Endothelial cell of umbilical vein (primary cell): ENCODE measurements at regions not wholly inside any gene's neighbourhood (a gene's known extent, or its start where the extent isn't known, plus 50 kb on each side); places are given as distances from the start of the nearest gene placed in this dataset.

Experiments
- BruUV-seq: library from RNA; stranded (reverse); fragments of 400-500 nt; replicated peaks from 2 replicates; lab custom pipeline; 2021; lab: Mats Ljungman, UMichigan
- CTCF ChIA-PET: fragments of 300-600, 350-600 bp; sonication (Branson Sonifier 250); formaldehyde crosslinking; loops from one replicate; lab custom pipeline; 2021; ENCODE audit warnings: antibody characterized with exemption, inconsistent platforms; lab: Charles Lee
- POLR2A ChIA-PET: fragments of 300-600, 350-600 bp; sonication (Branson Sonifier 250); formaldehyde crosslinking; loops from one replicate; lab custom pipeline; 2021; ENCODE audit warnings: antibody characterized with exemption, inconsistent platforms; lab: Charles Lee
- DNase-seq: peaks from one replicate; pipeline ENCODE4 v3.0.0-alpha.2; 2011; ENCODE audit warnings: low read depth, low spot score
- FAIRE-seq: peaks from 2 replicates; lab custom pipeline; 2011; peaks lifted over from hg19 to GRCh38; lab: Jason Lieb, UNC
- H2AFZ ChIP-seq: 2 replicates; pipeline ENCODE4 v1.6.0; 2012; ENCODE audit warnings: low read depth, low read length, control low read depth, inconsistent platforms
- H3K27ac ChIP-seq: 2 replicates; pipeline ENCODE4 v1.5.1; 2011; ENCODE audit warnings: low read depth, mild to moderate bottlenecking, control low read depth, low read length, moderate library complexity; ENCODE audit not compliant: insufficient read depth
- H3K27me3 ChIP-seq, 2 experiments: 2 replicates each; pipeline versions ENCODE4 v1.6.0 to v1.6.1; 2011; ENCODE audit warnings: low read length in 2 of 2, mixed read lengths in 1 of 2; ENCODE audit not compliant: control insufficient read depth in 2 of 2, insufficient read depth in 2 of 2
- H3K36me3 ChIP-seq, 2 experiments: 2 replicates in 1 of 2; 3 replicates in 1 of 2; pipeline ENCODE4 v1.5.1; 2011; ENCODE audit warnings: low read length in 2 of 2, mild to moderate bottlenecking in 1 of 2, moderate library complexity in 1 of 2; ENCODE audit not compliant: control insufficient read depth in 2 of 2, insufficient read depth in 2 of 2; ENCODE audit errors: extremely low read depth in 1 of 2
- H3K4me1 ChIP-seq: 3 replicates; pipeline ENCODE4 v1.5.1; 2011; ENCODE audit warnings: mild to moderate bottlenecking, low read length; ENCODE audit not compliant: control insufficient read depth, insufficient read depth; ENCODE audit errors: extremely low read depth
- H3K4me2 ChIP-seq: 2 replicates; pipeline ENCODE4 v1.6.1; 2011; ENCODE audit warnings: low read length, control low read depth, mixed read lengths; ENCODE audit not compliant: insufficient read depth
- H3K4me3 ChIP-seq, 3 experiments: fragments of 200-600 bp in 1 of 3; sonication (generic), shearing (Covaris generic) in 1 of 3; replicated peaks in 1 of 3; 2 replicates each; pipeline ENCODE4 v1.5.1; 2011 to 2016; ENCODE audit warnings: control low read depth in 3 of 3, low read length in 3 of 3, mild to moderate bottlenecking in 2 of 3, inconsistent platforms in 1 of 3, low read depth in 1 of 3, moderate library complexity in 1 of 3; ENCODE audit not compliant: insufficient read depth in 1 of 3
- H3K79me2 ChIP-seq: 2 replicates; pipeline ENCODE4 v1.6.0; 2012; ENCODE audit warnings: low read length, inconsistent platforms; ENCODE audit not compliant: control insufficient read depth, insufficient read depth
- H3K9ac ChIP-seq: replicated peaks from 2 replicates; pipeline ENCODE3; 2011; ENCODE audit warnings: low read length, control low read depth; ENCODE audit not compliant: insufficient read depth; ENCODE audit errors: extremely low read depth
- H3K9me1 ChIP-seq: replicated peaks from 3 replicates; pipeline ENCODE4 v1.6.0; 2011; ENCODE audit warnings: mild to moderate bottlenecking, low read length; ENCODE audit not compliant: control insufficient read depth, insufficient read depth; ENCODE audit errors: extremely low read depth
- H3K9me3 ChIP-seq: replicated peaks from 2 replicates; pipeline ENCODE4 v1.5.1; 2012; ENCODE audit warnings: low read length, inconsistent platforms; ENCODE audit not compliant: control insufficient read depth, insufficient read depth
- H4K20me1 ChIP-seq: replicated peaks from 2 replicates; pipeline ENCODE3; 2011; ENCODE audit warnings: mild to moderate bottlenecking, low read length; ENCODE audit not compliant: control insufficient read depth, insufficient read depth; ENCODE audit errors: extremely low read depth
- CTCF ChIP-seq, 2 donors: IDR thresholded peaks; 1 replicate in 1 of 2; 2 replicates in 1 of 2; pipeline ENCODE4 v1.5.1; 2011; ENCODE audit warnings: low read length in 2 of 2, mild to moderate bottlenecking in 2 of 2, moderate library complexity in 2 of 2, control low read depth in 1 of 2, inconsistent platforms in 1 of 2, low read depth in 1 of 2; ENCODE audit not compliant: insufficient read depth in 1 of 2; ENCODE audit errors: extremely low read depth in 1 of 2
- FOS ChIP-seq: IDR thresholded peaks from 2 replicates; pipeline ENCODE4 v1.6.1; 2011; ENCODE audit warnings: mild to moderate bottlenecking, low read length, moderate library complexity, borderline replicate concordance; ENCODE audit not compliant: insufficient read depth
- GATA2 ChIP-seq: IDR thresholded peaks from 2 replicates; pipeline ENCODE4 v1.7.0; 2011; ENCODE audit warnings: low read depth, mild to moderate bottlenecking, moderate library complexity, mixed read lengths, low read length; ENCODE audit not compliant: insufficient read length, insufficient read depth
- JUN ChIP-seq: IDR thresholded peaks from 2 replicates; pipeline ENCODE4 v1.6.1; 2011; ENCODE audit warnings: borderline replicate concordance, low read depth; ENCODE audit not compliant: insufficient read length, insufficient read depth
- MYC ChIP-seq: IDR thresholded peaks from one replicate; pipeline ENCODE4 v1.6.1; 2011; ENCODE audit warnings: mild to moderate bottlenecking, low read depth, low read length
- POLR2A ChIP-seq: IDR thresholded peaks from 2 replicates; pipeline ENCODE4 v1.6.1; 2012; ENCODE audit warnings: low read depth, mild to moderate bottlenecking, control low read depth, low read length
- POLR2AphosphoS5 ChIP-seq: IDR thresholded peaks from 2 replicates; pipeline ENCODE4 v1.6.1; 2012; ENCODE audit warnings: low read depth, mild to moderate bottlenecking, control low read depth, low read length, moderate library complexity; ENCODE audit not compliant: insufficient read depth
- dilution Hi-C: fragments of 300-500 bp; cut with MboI; formaldehyde crosslinking; loops from one replicate; pipeline ENCODE4 v1.15.0; 2019; ENCODE audit warnings: low sequenced_read_pairs; ENCODE audit not compliant: extremely low pct_ligation_motif_present
- intact Hi-C: fragments of 100-400 bp; cut with micrococcal nuclease; formaldehyde crosslinking; loops from one replicate; pipeline ENCODE4 v1.10.0; 2022

GRCh38 chr3:56938530-56938929 is 121.9 kb upstream of the SPATA12 start:
- no peaks in the 10 kb centered on the region for H3K79me2 ChIP-seq
- BruUV-seq: no TSS peak
- H3K27me3 ChIP-seq: no peaks in the 10 kb centered on the region
- intact Hi-C loops: no loop called here
- H3K27ac ChIP-seq: no peak overlapping the region
- no peak overlapping the region for H2AFZ ChIP-seq
- dilution Hi-C loops: no loop called here
- TF ChIP-seq MYC: no peak
- TF ChIP-seq GATA2: no peak
- no peak for TF ChIP-seq JUN
- no peak for TF ChIP-seq POLR2AphosphoS5
- no peak for TF ChIP-seq CTCF (IDR thresholded peaks at IDR 0.05; ENCODE audit: extremely low read depth in 1 of 2, insufficient read depth in 1 of 2, low read depth in 1 of 2, low read length in 2 of 2)
- TF ChIP-seq POLR2A: no peak
- TF ChIP-seq FOS: no peak
- H3K4me2 ChIP-seq: no peak overlapping the region
- H4K20me1 ChIP-seq: no peaks in the 10 kb centered on the region
- FAIRE-seq: no peak
- no peaks in the 10 kb centered on the region for H3K9me3 ChIP-seq
- H3K4me3 ChIP-seq: no peak overlapping the region
- peaks cover 12% of the 10 kb centered on the region for H3K4me1 ChIP-seq
- DNase-seq: no peak
- H3K9me1 ChIP-seq: no peaks in the 10 kb centered on the region
- H3K9ac ChIP-seq: no peak overlapping the region
- ChIA-PET CTCF (interaction anchor here (0.9 to 1.2 kb wide), 3 partner anchors 17 to 27 kb away, joined by 3 to 4 read pairs (median 3); no protein-coding TSS in a partner anchor), POLR2A (no interaction called here)
- H3K36me3 ChIP-seq: no peaks in the 10 kb centered on the region
